ENCODE measurements at regions not wholly inside any gene's neighbourhood (a gene's known extent, or its start where the extent isn't known, plus 50 kb on each side); places are given as distances from the start of the nearest gene placed in this dataset.

GRCh38 chr12:107418981-107419380 lies 266.6 kb upstream of the PWP1 start:
- TF ChIP-seq, protein P1, sequence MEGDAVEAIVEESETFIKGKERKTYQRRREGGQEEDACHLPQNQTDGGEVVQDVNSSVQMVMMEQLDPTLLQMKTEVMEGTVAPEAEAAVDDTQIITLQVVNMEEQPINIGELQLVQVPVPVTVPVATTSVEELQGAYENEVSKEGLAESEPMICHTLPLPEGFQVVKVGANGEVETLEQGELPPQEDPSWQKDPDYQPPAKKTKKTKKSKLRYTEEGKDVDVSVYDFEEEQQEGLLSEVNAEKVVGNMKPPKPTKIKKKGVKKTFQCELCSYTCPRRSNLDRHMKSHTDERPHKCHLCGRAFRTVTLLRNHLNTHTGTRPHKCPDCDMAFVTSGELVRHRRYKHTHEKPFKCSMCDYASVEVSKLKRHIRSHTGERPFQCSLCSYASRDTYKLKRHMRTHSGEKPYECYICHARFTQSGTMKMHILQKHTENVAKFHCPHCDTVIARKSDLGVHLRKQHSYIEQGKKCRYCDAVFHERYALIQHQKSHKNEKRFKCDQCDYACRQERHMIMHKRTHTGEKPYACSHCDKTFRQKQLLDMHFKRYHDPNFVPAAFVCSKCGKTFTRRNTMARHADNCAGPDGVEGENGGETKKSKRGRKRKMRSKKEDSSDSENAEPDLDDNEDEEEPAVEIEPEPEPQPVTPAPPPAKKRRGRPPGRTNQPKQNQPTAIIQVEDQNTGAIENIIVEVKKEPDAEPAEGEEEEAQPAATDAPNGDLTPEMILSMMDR (IDR thresholded peaks at IDR 0.05 in 4 of 5, conservative IDR thresholded peaks at IDR 0.05 in 1 of 5), result no peak
- no peak for TF ChIP-seq POLR2A (IDR thresholded peaks at IDR 0.05)

Data from gastrocnemius medialis (tissue), 4 donors.